SK-N-SH treated with all-trans-retinoic acid at 6 μM for 48 hours (cell line): ENCODE measurements at regions not wholly inside any gene's neighbourhood (a gene's known extent, or its start where the extent isn't known, plus 50 kb on each side); places are given as distances from the start of the nearest gene placed in this dataset.

ENCODE experiments used
- ATAC-seq: fragments of 200-7000 bp; cut with Tn5 transposase; 3 replicates; pipeline ENCODE4 v1.9.1; 2020; ENCODE audit warnings: mild to moderate bottlenecking, moderate library complexity
- ARNTL ChIP-seq: fragments of 450-650 bp; formaldehyde crosslinking; IDR thresholded peaks from 2 replicates; pipeline ENCODE4 v1.5.0; 2020; ENCODE audit warnings: low read depth, mild to moderate bottlenecking, moderate library complexity, borderline replicate concordance
- BACH2 ChIP-seq: fragments of 250-450 bp; sonication (Bioruptor Pico); IDR thresholded peaks from 2 replicates; pipeline ENCODE4 v1.9.0; 2021; ENCODE audit warnings: mild to moderate bottlenecking, borderline replicate concordance
- CREB5 ChIP-seq: fragments of 250-450 bp; sonication (Bioruptor Pico); IDR thresholded peaks from 2 replicates; pipeline ENCODE4 v1.5.1; 2020; ENCODE audit warnings: low read depth, mild to moderate bottlenecking, moderate library complexity
- CSDC2 ChIP-seq: fragments of 250-450 bp; sonication (Bioruptor Pico); IDR thresholded peaks from 2 replicates; pipeline ENCODE4 v1.5.0; 2020; ENCODE audit warnings: mild to moderate bottlenecking, moderate library complexity
- CSRNP3 ChIP-seq: fragments of 250-450 bp; sonication (Bioruptor Pico); IDR thresholded peaks from 2 replicates; pipeline ENCODE4 v1.5.1; 2021; ENCODE audit warnings: mild to moderate bottlenecking, moderate library complexity
- ESRRG ChIP-seq: fragments of 250-450 bp; sonication (Bioruptor Pico); IDR thresholded peaks from 2 replicates; pipeline ENCODE4 v1.6.1; 2021; ENCODE audit warnings: mild to moderate bottlenecking
- GLIS3 ChIP-seq: fragments of 250-450 bp; sonication (Bioruptor Pico); IDR thresholded peaks from 2 replicates; pipeline ENCODE4 v1.5.0; 2020; ENCODE audit warnings: mild to moderate bottlenecking, moderate library complexity
- ISL1 ChIP-seq: fragments of 250-450 bp; sonication (Bioruptor Pico); IDR thresholded peaks from 2 replicates; pipeline ENCODE4 v2.1.2; 2022; ENCODE audit warnings: mild to moderate bottlenecking, moderate library complexity
- OSR1 ChIP-seq: fragments of 250-450 bp; sonication (Bioruptor Pico); IDR thresholded peaks from 2 replicates; pipeline ENCODE4 v1.8.0; 2022; ENCODE audit warnings: moderate library complexity, mild to moderate bottlenecking, inconsistent platforms
- PATZ1 ChIP-seq: fragments of 250-450 bp; sonication (Bioruptor Pico); IDR thresholded peaks from 2 replicates; pipeline ENCODE4 v1.8.0; 2020; ENCODE audit warnings: mild to moderate bottlenecking, moderate library complexity, borderline replicate concordance
- PPARA ChIP-seq: fragments of 250-450 bp; sonication (Bioruptor Pico); IDR thresholded peaks from 2 replicates; pipeline ENCODE4 v1.5.0; 2020; ENCODE audit warnings: mild to moderate bottlenecking, borderline replicate concordance
- RARB ChIP-seq: fragments of 250-450 bp; sonication (Bioruptor Pico); IDR thresholded peaks from 2 replicates; pipeline ENCODE4 v1.8.0; 2021; ENCODE audit warnings: mild to moderate bottlenecking, moderate library complexity
- SNAI2 ChIP-seq: fragments of 250-450 bp; sonication (Bioruptor Pico); IDR thresholded peaks from 2 replicates; pipeline ENCODE4 v1.5.0; 2020; ENCODE audit warnings: mild to moderate bottlenecking, moderate library complexity
- TCF4 ChIP-seq: fragments of 250-450 bp; sonication (Bioruptor Pico); IDR thresholded peaks from 2 replicates; pipeline ENCODE4 v1.8.0; 2021; ENCODE audit warnings: mild to moderate bottlenecking, moderate library complexity, borderline replicate concordance
- TOX ChIP-seq: fragments of 250-450 bp; sonication (Bioruptor Pico); IDR thresholded peaks from 2 replicates; pipeline ENCODE4 v1.8.0; 2021; ENCODE audit warnings: mild to moderate bottlenecking, moderate library complexity, borderline replicate concordance
- ZC3H10 ChIP-seq: fragments of 250-450 bp; sonication (Bioruptor Pico); IDR thresholded peaks from 2 replicates; pipeline ENCODE4 v1.5.1; 2021; ENCODE audit warnings: mild to moderate bottlenecking, moderate library complexity
- ZFP3 ChIP-seq: fragments of 250-450 bp; sonication (Bioruptor Pico); IDR thresholded peaks from 2 replicates; pipeline ENCODE4 v1.5.0; 2020; ENCODE audit warnings: mild to moderate bottlenecking, moderate library complexity
- ZFP30 ChIP-seq: fragments of 450-650 bp; formaldehyde crosslinking; IDR thresholded peaks from 2 replicates; pipeline ENCODE4 v1.5.0; 2022; ENCODE audit warnings: mild to moderate bottlenecking, moderate library complexity
- ZNF565 ChIP-seq: fragments of 450-650 bp; formaldehyde crosslinking; conservative IDR thresholded peaks from 2 replicates; pipeline ENCODE4 v1.5.0; 2020; ENCODE audit warnings: low read depth, mild to moderate bottlenecking, moderate library complexity
- ZNF8 ChIP-seq: fragments of 450-650 bp; formaldehyde crosslinking; IDR thresholded peaks from 2 replicates; pipeline ENCODE4 v1.5.0; 2020; ENCODE audit warnings: mild to moderate bottlenecking, moderate library complexity
- TF ChIP-seq, protein P1 (sequence below): fragments of 250-450 bp; sonication (Bioruptor Pico); IDR thresholded peaks from 2 replicates; pipeline ENCODE4 v1.8.0; 2021; ENCODE audit warnings: low read depth, mild to moderate bottlenecking, moderate library complexity, borderline replicate concordance
- TF ChIP-seq, protein P2 (sequence below): fragments of 250-450 bp; sonication (Bioruptor Pico); IDR thresholded peaks from 2 replicates; pipeline ENCODE4 v1.5.0; 2020; ENCODE audit warnings: mild to moderate bottlenecking, moderate library complexity

GRCh38 chr1:177880339-177880891 is 89.4 kb downstream of the SEC16B start:
- ATAC-seq, result no peak

DNA sequence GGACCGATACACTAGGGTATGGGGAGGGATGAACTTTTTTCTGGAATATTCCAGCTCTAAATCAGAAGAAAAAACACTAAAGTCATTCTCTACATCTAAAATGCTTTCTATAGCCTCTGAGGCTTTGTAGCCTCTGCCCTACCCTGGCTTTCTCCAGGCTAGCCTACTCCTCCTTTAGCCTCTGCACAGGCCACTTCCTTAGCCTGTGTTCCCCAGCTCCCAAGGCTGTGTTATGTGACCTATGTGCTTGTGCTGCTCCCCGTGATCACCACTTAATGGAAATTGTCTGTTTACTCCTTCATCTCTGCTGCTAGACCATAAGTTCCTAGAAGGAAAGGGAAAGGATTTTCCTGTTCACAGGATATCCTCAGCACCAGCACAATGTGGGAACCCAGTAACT is 92.8 kb downstream of the SEC16B start:
- ATAC-seq, result no peak
- TF ChIP-seq ZFP30 (CRISPR knock-in tag), result no peak
- TF ChIP-seq GLIS3 (CRISPR knock-in tag), result no peak
- TF ChIP-seq, protein P1, sequence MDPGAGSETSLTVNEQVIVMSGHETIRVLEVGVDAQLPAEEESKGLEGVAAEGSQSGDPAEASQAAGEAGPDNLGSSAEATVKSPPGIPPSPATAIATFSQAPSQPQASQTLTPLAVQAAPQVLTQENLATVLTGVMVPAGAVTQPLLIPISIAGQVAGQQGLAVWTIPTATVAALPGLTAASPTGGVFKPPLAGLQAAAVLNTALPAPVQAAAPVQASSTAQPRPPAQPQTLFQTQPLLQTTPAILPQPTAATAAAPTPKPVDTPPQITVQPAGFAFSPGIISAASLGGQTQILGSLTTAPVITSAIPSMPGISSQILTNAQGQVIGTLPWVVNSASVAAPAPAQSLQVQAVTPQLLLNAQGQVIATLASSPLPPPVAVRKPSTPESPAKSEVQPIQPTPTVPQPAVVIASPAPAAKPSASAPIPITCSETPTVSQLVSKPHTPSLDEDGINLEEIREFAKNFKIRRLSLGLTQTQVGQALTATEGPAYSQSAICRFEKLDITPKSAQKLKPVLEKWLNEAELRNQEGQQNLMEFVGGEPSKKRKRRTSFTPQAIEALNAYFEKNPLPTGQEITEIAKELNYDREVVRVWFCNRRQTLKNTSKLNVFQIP, result no peak
- TF ChIP-seq CREB5 (CRISPR knock-in tag), result no peak
- TF ChIP-seq CSRNP3 (CRISPR knock-in tag), result no peak
- TF ChIP-seq TOX (CRISPR knock-in tag), result no peak
- no peak for TF ChIP-seq ZNF8 (CRISPR knock-in tag)
- no peak for TF ChIP-seq TCF4 (CRISPR knock-in tag)
- no peak for TF ChIP-seq ZC3H10 (CRISPR knock-in tag)
- no peak for TF ChIP-seq ESRRG (CRISPR knock-in tag)
- no peak for TF ChIP-seq BACH2 (CRISPR knock-in tag)
- no peak for TF ChIP-seq ZFP3
- TF ChIP-seq, protein P2, sequence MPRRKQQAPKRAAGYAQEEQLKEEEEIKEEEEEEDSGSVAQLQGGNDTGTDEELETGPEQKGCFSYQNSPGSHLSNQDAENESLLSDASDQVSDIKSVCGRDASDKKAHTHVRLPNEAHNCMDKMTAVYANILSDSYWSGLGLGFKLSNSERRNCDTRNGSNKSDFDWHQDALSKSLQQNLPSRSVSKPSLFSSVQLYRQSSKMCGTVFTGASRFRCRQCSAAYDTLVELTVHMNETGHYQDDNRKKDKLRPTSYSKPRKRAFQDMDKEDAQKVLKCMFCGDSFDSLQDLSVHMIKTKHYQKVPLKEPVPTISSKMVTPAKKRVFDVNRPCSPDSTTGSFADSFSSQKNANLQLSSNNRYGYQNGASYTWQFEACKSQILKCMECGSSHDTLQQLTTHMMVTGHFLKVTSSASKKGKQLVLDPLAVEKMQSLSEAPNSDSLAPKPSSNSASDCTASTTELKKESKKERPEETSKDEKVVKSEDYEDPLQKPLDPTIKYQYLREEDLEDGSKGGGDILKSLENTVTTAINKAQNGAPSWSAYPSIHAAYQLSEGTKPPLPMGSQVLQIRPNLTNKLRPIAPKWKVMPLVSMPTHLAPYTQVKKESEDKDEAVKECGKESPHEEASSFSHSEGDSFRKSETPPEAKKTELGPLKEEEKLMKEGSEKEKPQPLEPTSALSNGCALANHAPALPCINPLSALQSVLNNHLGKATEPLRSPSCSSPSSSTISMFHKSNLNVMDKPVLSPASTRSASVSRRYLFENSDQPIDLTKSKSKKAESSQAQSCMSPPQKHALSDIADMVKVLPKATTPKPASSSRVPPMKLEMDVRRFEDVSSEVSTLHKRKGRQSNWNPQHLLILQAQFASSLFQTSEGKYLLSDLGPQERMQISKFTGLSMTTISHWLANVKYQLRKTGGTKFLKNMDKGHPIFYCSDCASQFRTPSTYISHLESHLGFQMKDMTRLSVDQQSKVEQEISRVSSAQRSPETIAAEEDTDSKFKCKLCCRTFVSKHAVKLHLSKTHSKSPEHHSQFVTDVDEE (CRISPR knock-in tag), result no peak
- TF ChIP-seq RARB (CRISPR knock-in tag), result no peak
- no peak for TF ChIP-seq ZNF565
- TF ChIP-seq PATZ1 (CRISPR knock-in tag), result no peak
- no peak for TF ChIP-seq CSDC2

More at GRCh38 chr1:177880339-177880891, 89.4 kb downstream of the SEC16B start:
- no peak for TF ChIP-seq ZNF8 (CRISPR knock-in tag)
- TF ChIP-seq, all 23 proteins: peak for 0

DNA sequence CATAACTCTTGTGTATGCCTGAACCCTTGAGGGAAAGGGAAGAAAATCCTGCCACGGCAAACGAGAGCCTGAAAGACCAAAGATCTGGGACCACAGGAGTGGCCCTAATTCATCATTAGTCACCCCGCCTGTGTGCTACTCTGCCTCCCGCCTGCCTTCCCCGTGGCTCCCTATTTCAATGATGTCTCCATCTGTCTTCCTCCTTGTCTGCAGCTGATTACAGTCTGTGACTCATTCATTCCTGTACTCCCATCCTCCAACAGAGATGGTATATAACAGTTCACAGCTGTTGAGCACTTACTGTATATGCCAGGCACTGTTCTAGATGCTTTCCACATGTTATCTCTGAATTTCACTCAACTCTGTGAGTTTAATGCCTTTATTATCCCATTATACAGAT is 96.6 kb downstream of the SEC16B start:
- ATAC-seq, result peak; percentile 74
- TF ChIP-seq OSR1, result no peak
- TF ChIP-seq ISL1 (CRISPR knock-in tag), result no peak
- no peak for TF ChIP-seq ARNTL
- TF ChIP-seq ZFP3, result no peak
- TF ChIP-seq CREB5 (CRISPR knock-in tag), result no peak
- TF ChIP-seq ESRRG (CRISPR knock-in tag), result no peak
- no peak for TF ChIP-seq TOX (CRISPR knock-in tag)
- no peak for TF ChIP-seq SNAI2 (CRISPR knock-in tag)
- no peak for TF ChIP-seq PATZ1 (CRISPR knock-in tag)
- no peak for TF ChIP-seq ZFP30 (CRISPR knock-in tag)
- TF ChIP-seq PPARA, result no peak
- TF ChIP-seq CSRNP3 (CRISPR knock-in tag), result no peak
